DOHH2 (cell line): ENCODE measurements at regions not wholly inside any gene's neighbourhood (a gene's known extent, or its start where the extent isn't known, plus 50 kb on each side); places are given as distances from the start of the nearest gene placed in this dataset.

Experiments used
- EZH2phosphoT487 ChIP-seq: fragments of 200-600 bp; sonication (generic); IDR thresholded peaks from 2 replicates; pipeline ENCODE4 v1.6.1; 2017; ENCODE audit warnings: borderline replicate concordance, mild to moderate bottlenecking, antibody characterized with exemption, low read length, moderate library complexity, mixed read lengths
- TF ChIP-seq, protein P1 (sequence below): fragments of 200-600 bp; sonication (generic); IDR thresholded peaks from one replicate; pipeline ENCODE4 v1.5.1; 2014; ENCODE audit warnings: antibody characterized with exemption, mild to moderate bottlenecking, low read depth, low read length; ENCODE audit not compliant: poor library complexity, severe bottlenecking

DNA sequence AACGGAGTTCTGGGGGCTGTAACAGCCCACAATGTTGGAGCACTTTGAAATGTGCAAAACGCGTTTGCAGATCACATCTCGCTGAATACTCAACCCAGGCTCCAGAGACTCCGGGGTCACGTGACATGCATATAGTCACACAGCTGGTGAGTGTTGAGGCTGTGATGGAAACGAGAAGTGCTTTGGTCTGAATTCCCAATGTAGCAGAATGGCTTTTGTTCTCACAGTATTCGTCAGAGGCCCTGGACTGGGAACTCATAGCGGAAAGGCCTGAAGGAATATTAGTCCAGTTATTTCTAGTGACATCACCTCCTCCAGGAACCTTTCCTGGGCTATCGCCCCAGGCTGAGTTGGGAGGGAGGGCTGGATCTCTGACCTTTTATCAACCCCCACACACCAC, 95.8 kb upstream of the CRHR1 start:
- TF ChIP-seq, protein P1, sequence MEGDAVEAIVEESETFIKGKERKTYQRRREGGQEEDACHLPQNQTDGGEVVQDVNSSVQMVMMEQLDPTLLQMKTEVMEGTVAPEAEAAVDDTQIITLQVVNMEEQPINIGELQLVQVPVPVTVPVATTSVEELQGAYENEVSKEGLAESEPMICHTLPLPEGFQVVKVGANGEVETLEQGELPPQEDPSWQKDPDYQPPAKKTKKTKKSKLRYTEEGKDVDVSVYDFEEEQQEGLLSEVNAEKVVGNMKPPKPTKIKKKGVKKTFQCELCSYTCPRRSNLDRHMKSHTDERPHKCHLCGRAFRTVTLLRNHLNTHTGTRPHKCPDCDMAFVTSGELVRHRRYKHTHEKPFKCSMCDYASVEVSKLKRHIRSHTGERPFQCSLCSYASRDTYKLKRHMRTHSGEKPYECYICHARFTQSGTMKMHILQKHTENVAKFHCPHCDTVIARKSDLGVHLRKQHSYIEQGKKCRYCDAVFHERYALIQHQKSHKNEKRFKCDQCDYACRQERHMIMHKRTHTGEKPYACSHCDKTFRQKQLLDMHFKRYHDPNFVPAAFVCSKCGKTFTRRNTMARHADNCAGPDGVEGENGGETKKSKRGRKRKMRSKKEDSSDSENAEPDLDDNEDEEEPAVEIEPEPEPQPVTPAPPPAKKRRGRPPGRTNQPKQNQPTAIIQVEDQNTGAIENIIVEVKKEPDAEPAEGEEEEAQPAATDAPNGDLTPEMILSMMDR: no peak
- TF ChIP-seq EZH2phosphoT487: no peak
